ENCODE measurements at regions not wholly inside any gene's neighbourhood (a gene's known extent, or its start where the extent isn't known, plus 50 kb on each side); places are given as distances from the start of the nearest gene placed in this dataset.

- TF ChIP-seq TEAD4 (IDR thresholded peaks at IDR 0.05), result no peak
- TF ChIP-seq CREB1 (IDR thresholded peaks at IDR 0.05; ENCODE audit: low read depth), result no peak
- no peak for TF ChIP-seq FOXM1 (IDR thresholded peaks at IDR 0.05; ENCODE audit: borderline replicate concordance, low read depth)
- TF ChIP-seq YY1 (IDR thresholded peaks at IDR 0.05; ENCODE audit: low read depth), result no peak
- TF ChIP-seq EP300 (IDR thresholded peaks at IDR 0.05; ENCODE audit: borderline replicate concordance), result no peak
- TF ChIP-seq ZBTB7A (IDR thresholded peaks at IDR 0.05; ENCODE audit: low read depth), result no peak
- no peak for TF ChIP-seq NFIC (IDR thresholded peaks at IDR 0.05)
- no peak for TF ChIP-seq REST (IDR thresholded peaks at IDR 0.05; ENCODE audit: low read depth)
- no peak for TF ChIP-seq MAX (IDR thresholded peaks at IDR 0.05)
- TF ChIP-seq USF1 (IDR thresholded peaks at IDR 0.05), result no peak
- no peak for TF ChIP-seq TAF1 (IDR thresholded peaks at IDR 0.05; ENCODE audit: low read depth)
Observed at GRCh38 chr6:168226902-168227318, 92.7 kb downstream of the DACT2 start.

Measured in Ishikawa (cell line).